HCT116 (cell line): ENCODE measurements at regions not wholly inside any gene's neighbourhood (a gene's known extent, or its start where the extent isn't known, plus 50 kb on each side); places are given as distances from the start of the nearest gene placed in this dataset.

ENCODE experiments used
- CTCF ChIP-seq, 3 experiments: fragments of 200-600 bp in 1 of 3; sonication (generic) in 1 of 3; IDR thresholded peaks in 2 of 3; conservative IDR thresholded peaks in 1 of 3; 2 replicates each; pipeline ENCODE4 v1.5.1; 2012 to 2017; ENCODE audit warnings: low read depth in 2 of 3, low read length in 2 of 3, antibody characterized with exemption in 1 of 3, borderline replicate concordance in 1 of 3, control low read depth in 1 of 3, mild to moderate bottlenecking in 1 of 3, mixed read lengths in 1 of 3, mixed run types in 1 of 3, moderate library complexity in 1 of 3; ENCODE audit not compliant: insufficient read depth in 1 of 3
- POLR2A ChIP-seq: IDR thresholded peaks from 2 replicates; pipeline ENCODE4 v1.7.0; 2011; ENCODE audit warnings: borderline replicate concordance; ENCODE audit not compliant: insufficient read depth, insufficient read length; ENCODE audit errors: extremely low read depth

GRCh38 chr2:851078-851477, 99.6 kb upstream of the SNTG2 start:
- TF ChIP-seq POLR2A, result no peak
- no peak for TF ChIP-seq CTCF (IDR thresholded peaks at IDR 0.05 in 2 of 3, conservative IDR thresholded peaks at IDR 0.05 in 1 of 3; ENCODE audit: borderline replicate concordance in 1 of 3, insufficient read depth in 1 of 3, low read depth in 2 of 3, low read length in 2 of 3)
